Activated CD4-positive, alpha-beta T cell treated with anti-CD3 and anti-CD28 coated beads for 24 hours (primary cell): ENCODE measurements at regions not wholly inside any gene's neighbourhood (a gene's known extent, or its start where the extent isn't known, plus 50 kb on each side); places are given as distances from the start of the nearest gene placed in this dataset.

ENCODE experiments used
- DNase-seq, 2 donors: peaks; one replicate each; pipeline ENCODE4 v3.0.0-alpha.2; 2020; ENCODE audit warnings: low read depth in 2 of 2

- DNase-seq = no peak
These were observed 243.7 kb downstream of the SLC16A7 start for GRCh38 chr12:59839514-59839913.

DNA sequence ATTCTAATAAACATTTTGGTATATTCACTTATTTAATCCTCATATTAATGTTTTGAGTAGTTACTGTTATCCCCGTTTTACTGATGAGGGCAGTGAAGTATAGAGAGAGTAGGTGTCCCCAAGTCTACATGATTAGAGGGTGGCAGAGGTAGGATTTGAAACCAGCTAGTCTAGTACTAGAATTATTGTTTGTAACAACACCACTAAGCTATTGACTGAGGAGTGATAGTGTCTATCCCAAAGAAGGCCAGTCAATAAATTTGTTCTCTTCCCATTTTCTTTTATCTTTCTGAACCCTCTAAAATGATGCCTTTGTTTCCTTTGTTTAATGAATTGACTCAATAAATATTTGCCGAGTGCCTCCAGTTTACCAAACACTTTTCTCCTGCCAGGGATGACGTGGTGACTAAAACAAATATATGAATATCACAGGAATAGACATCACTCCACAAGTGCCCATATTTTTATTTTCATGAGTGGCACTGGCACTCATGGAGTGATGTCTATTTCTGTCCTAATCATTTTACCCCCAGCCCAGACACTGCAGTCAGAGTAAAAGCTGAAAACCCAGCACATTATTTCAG lies 247.5 kb downstream of the SLC16A7 start:
- DNase-seq = no peak

- no peak for DNase-seq
These were observed 248.9 kb downstream of the SLC16A7 start for GRCh38 chr12:59844750-59845149.

GRCh38 chr12:59845293-59845692 lies 249.5 kb downstream of the SLC16A7 start:
- DNase-seq = no peak

DNA sequence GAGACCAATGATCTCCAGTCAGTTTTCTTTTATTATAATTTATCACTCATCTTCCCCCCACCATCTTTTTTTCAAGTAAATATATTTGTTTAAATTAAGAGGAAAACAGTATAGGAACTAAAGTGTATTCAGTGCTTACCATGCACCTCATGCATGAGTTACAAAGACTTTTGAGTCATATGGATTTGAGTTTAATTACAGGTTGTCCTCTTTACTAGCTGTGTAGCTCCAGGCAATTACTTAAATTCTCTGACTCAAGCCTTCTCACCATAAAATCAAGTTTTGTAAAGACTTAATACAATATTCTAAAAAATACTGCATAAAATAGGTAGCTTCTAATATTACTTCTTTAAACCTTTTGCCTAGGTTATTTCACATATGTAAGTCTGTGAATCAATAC lies 251.3 kb downstream of the SLC16A7 start:
- DNase-seq = no peak

GRCh38 chr12:59850268-59850667 lies 254.4 kb downstream of the SLC16A7 start:
- DNase-seq = no peak

DNA sequence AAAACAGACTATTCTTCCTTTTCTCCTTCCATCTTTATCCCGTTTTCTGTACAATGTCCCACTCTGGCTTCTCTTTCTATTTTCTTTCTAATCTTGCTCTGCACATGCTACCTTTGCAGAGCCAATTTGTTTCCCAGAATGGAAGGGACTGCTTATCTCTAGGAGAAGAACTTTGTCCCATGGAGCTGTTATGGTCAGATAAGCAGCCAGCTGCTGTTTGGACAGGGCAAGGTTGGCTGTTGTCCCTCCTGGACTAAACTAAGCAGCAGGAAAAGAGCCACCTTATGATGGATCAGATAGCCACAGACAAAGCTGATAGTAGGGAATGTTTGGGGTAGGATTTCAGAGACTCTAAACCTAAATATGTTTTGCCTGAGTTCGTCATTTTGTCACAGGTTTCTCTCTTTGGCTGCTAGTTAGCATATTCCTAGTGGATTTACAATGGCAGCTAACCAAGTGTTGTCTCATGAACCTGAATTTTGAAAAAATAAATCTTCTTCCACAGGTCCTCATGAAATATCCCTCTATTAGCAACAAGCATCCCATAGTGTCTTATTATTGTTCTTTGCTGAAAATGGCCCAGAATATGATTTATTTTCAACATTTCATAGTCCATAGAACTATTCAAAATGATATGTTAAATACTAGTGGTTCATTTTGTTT lies 262.8 kb downstream of the SLC16A7 start:
- DNase-seq = no peak

- no peak for DNase-seq
These were observed 263.3 kb downstream of the SLC16A7 start for GRCh38 chr12:59859171-59859510.

- DNase-seq = no peak
These were observed 265.8 kb downstream of the SLC16A7 start for GRCh38 chr12:59861635-59862034.

DNA sequence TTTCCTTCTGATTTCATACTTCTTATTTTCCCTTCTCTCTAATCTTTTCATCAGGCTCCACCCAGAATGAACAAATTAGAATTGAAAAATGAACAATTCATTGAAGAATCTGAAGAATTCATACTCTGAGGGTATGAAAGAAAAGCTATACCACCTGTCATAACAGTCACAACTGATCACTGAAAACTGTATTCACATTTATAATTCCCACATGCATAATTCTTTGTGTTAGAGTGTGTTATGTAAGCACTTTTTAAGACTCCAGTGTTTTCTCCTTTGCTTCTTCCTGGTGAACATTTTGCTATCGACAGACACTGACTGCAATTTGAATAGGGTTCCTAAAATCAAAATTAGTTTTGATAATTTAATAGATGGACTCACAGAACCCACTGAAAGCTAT lies 271.2 kb downstream of the SLC16A7 start:
- DNase-seq = no peak

DNA sequence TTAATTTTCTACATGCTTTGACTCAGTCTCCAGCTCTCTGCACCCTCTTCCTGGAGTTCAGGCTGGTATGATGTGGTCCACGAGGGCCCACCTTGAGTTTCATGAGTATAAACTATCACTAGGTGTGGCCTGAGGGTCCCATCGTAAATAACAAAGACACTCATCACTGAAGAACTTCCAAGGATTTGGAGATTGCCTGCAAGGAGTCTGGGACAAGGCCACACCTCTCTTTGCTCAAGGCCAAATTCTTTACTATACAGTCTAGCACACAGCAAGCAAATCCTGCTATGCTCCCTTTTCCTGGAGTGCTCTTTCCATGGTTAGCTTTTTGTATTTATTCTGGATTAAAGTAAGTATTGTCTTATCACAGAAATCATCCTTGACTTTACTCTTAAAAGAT lies 271.9 kb downstream of the SLC16A7 start:
- DNase-seq = no peak

DNA sequence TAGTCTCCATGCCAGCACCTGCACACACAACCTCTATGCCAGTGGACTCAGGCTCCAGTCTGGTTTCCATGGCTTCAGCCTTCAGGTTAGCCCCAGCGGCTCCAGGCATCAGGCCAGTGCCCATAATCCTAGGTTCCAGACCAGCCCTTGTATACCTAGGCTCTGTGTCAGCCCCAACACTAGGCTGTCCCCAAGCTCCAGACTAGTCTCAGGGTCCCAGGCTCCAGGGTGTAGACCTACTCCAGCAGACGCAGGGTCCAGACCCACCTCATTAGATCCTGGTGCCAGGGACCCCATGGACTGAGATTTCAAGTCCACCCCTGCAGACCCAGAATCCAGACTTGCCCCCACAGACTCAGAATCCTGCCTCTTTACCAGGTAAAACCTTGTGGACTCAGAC lies 275.9 kb downstream of the SLC16A7 start:
- no peak for DNase-seq

DNA sequence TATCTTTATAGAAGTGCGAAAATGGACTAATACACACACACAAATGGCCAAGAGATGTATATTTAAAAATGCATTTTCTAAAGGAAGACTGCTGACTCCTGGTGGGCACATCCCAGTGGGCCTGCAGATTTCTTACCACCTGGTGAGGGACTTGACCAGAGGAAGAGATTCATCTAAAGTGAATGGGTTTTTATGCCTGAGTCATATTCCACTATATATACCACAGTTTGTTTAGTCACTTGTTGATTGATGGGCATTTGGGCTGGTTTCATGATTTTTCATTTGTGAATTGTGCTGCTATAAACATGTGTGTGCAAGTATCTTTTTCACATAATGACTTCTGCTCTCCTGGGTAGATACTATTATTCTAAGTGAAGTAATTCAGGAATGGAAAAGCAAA lies 277.3 kb downstream of the SLC16A7 start:
- DNase-seq = no peak

DNA sequence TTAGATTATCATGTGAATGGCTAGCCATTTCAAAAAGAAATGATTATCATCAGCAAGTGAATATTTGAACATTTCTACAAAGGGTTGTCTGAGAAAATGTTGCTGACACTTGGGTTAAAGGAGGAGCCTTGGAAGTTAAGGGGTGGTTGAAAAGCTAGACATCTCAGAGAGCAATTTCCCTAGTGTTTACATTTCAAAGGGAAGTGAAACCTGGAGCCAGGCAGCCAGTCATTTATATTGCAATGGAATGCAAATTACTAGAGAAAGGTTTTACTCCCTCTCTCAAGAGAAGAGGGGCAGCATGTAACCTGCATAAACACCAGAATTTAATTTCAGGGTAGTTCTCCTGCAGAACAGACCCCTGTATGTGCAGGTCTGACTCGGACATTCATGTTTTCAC lies 279.0 kb downstream of the SLC16A7 start:
- no peak for DNase-seq

- DNase-seq = no peak
These were observed 290.4 kb downstream of the SLC16A7 start for GRCh38 chr12:59886131-59886733.

GRCh38 chr12:59887178-59887577 lies 291.3 kb downstream of the SLC16A7 start:
- DNase-seq = no peak

GRCh38 chr12:59890896-59891579 lies 295.2 kb downstream of the SLC16A7 start:
- DNase-seq = no peak

DNA sequence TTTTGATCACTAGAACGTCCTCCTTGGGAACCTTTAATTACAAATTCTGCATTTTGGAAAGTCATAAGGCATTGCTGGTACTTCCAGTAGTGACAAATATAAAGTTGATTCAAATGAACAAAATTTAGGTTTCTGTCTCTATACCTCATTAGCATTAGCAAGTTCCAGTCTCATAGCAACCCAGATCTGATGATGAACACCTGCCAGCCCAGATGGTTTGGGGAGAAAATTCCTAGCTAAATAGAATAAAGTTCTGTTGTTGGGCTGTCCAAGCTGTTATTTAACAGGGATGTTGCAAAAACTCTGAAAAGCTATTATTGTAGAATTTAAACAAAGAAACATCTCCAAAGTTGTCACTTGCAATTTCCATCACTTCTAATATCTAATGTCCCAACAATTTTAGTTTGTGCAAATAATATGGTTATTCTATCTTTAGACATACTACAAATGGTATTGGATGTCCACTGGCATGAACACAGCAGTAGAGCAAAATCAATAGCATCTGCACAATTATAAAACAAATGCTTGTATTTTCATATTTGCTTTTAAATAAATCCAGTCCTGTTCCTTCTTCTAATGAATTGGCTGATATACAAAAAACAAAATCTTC lies 299.4 kb downstream of the SLC16A7 start:
- no peak for DNase-seq

DNA sequence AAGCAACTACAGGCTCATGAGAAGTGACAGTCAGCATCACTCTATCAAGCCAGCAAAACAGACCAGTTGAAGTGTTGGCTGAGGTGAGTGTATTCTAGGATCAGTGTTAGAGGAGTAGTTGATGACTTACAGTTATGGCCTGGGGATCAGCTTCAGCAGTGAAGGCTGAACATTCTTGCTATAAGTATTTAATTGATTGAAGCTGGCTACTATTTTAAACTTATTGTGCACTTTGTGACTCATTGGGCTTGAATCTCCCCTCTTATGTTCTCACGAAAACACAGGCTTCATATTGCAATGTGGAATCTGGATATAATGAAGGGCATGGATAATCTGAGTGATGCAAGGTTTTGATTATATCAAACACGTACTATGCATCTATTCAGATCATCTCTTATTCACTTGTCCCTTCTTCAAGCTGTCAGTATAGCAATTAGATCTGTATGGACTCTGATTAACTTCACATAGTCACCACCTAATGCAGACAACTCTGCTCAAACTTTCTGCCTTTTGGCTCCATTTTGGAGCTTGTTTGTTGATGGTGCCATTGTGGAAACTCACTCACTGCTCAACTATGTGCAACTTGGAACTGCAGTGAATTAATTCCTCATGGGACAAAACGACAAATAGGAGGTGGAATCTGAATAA lies 309.2 kb downstream of the SLC16A7 start:
- no peak for DNase-seq

GRCh38 chr12:59911516-59911915 lies 315.7 kb downstream of the SLC16A7 start:
- no peak for DNase-seq

DNA sequence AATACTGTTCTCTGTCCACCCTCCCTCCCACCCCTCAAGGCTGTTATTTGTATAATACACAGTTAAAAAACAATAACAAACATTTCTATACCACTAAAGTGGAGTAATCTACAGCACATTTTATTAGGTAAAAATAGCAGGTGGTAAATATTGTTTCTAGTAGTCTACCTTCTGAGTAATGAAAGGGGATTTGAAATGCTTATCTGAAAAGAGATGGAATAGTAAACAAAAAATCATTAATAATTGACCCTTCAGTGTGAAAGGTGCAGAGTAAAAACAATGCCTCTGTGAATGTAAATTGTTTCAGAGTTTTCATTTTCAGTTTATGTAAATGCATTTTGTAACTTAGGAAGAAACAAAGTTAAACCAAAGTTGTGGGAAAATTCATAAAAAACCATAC lies 321.2 kb downstream of the SLC16A7 start:
- no peak for DNase-seq

DNA sequence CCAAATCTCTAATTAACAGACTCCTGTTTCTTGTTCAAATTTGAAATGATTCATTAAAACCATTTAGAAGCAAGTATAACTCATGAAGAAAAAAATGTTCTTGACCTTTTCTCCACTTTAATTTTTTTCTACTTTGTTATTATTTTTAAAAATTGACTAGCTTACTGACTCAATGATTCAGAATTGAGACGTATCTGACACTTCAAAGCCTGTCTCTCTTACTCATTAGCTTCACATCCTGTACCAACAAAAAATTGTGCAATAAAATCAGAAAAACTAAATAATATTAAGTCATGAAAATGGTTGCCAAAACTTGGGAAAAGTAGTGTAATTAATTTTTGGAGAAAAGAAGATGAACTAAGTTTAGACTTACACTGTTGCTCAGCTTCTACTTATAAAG lies 331.2 kb downstream of the SLC16A7 start:
- DNase-seq = no peak
